GM18519 (cell line): ENCODE measurements at regions not wholly inside any gene's neighbourhood (a gene's known extent, or its start where the extent isn't known, plus 50 kb on each side); places are given as distances from the start of the nearest gene placed in this dataset.
"Not testable (repeated sequence)": the region's sequence is repeated elsewhere in the genome, so short reads cannot be mapped to it uniquely, and the experiment has no call there.

ENCODE experiments used
- ATAC-seq: cut with Tn5 transposase; IDR thresholded peaks from one replicate; pipeline ENCODE4 v1.9.1; 2021; ENCODE audit warnings: mild to moderate bottlenecking, moderate library complexity; ENCODE audit not compliant: unreplicated experiment, low FRiP score

DNA sequence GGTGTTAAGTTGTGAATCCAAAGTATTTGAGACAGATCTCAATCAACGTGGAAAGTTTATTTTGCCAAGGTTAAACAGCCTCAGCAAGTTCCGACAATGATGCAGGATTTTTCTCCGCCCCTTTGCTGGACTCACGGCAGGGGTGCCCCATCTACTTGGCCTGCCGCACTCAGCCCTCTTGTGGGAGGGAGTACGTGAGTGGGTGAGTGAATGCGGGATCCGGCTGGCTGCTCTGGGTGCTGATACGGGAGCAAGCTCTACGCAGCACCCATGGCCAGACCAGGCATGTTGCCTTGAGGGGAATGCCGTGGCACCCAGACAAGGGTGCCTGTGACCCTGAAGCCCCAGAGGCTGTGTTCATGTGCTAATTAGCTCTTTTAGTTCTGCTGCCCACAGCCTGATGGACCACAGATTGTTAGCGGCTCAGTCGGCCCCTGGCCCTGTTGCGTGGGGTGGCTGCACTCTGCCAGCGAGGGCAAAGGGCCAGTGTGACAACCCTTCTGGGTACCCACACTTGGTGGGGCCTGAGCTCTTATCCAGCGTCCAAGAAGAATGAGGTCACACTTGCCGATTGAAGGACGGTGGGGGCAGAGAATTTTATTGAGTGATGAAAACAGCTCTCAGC, 81.2 kb upstream of the FAM153A start:
- ATAC-seq = not testable (repeated sequence)

GRCh38 chr5:177857642-177858200, 75.0 kb upstream of the FAM153A start:
- not testable (repeated sequence) for ATAC-seq

GRCh38 chr5:177856474-177856873, 73.8 kb upstream of the FAM153A start:
- not testable (repeated sequence) for ATAC-seq

GRCh38 chr5:177847914-177848313, 65.2 kb upstream of the FAM153A start:
- not testable (repeated sequence) for ATAC-seq

GRCh38 chr5:177846598-177846997, 63.9 kb upstream of the FAM153A start:
- ATAC-seq = not testable (repeated sequence)

GRCh38 chr5:177845906-177846305, 63.2 kb upstream of the FAM153A start:
- not testable (repeated sequence) for ATAC-seq

GRCh38 chr5:177836191-177836590, 53.5 kb upstream of the FAM153A start:
- not testable (repeated sequence) for ATAC-seq
